OCI-LY1 (cell line): ENCODE measurements at regions not wholly inside any gene's neighbourhood (a gene's known extent, or its start where the extent isn't known, plus 50 kb on each side); places are given as distances from the start of the nearest gene placed in this dataset.

Experiments used
- CTCF ChIP-seq: fragments of 200-600 bp; sonication (generic), shearing (Covaris generic); IDR thresholded peaks from 2 replicates; pipeline ENCODE4 v1.5.1; 2017; ENCODE audit warnings: mild to moderate bottlenecking, antibody characterized with exemption, low read length, moderate library complexity, mixed read lengths
- EZH2 ChIP-seq: fragments of 200-600 bp; sonication (generic), shearing (Covaris generic); IDR thresholded peaks from 2 replicates; pipeline ENCODE4 v1.8.0; 2017; ENCODE audit warnings: borderline replicate concordance, mixed run types, mild to moderate bottlenecking, antibody characterized with exemption, low read length, moderate library complexity, mixed read lengths

- TF ChIP-seq CTCF (no peak), EZH2 (no peak)
Observed at GRCh38 chr21:35233756-35234155, 184.7 kb upstream of the RUNX1 start.
